ENCODE measurements at regions not wholly inside any gene's neighbourhood (a gene's known extent, or its start where the extent isn't known, plus 50 kb on each side); places are given as distances from the start of the nearest gene placed in this dataset.

DNA sequence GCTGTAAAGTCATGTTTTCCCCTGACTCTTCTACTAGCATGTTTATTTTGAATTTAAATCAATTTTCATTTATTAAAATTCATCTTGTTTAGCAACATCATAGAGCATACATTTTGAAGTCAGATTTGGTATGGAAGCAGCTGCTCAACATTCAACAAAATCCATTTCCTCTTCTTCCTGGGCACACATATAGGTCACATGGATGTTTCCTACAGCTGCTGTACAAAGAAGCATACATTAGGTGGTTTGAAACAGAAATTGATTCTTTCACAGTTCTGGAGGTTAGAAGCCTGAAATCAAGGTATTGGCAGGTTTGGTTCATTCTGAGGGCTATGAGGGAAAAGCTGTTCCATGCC lies 495.2 kb downstream of the RFPL4B start:
- no peaks in the 10 kb centered on the region for H3K27me3 ChIP-seq
- no peak overlapping the region for H3K4me3 ChIP-seq
- H3K27ac ChIP-seq, result no peak overlapping the region
- DNase-seq (no peak), ATAC-seq (no peak)
- intact Hi-C loops (cut with DNase I), result no loop called here
- peaks cover 0 to 6% (median 0%) of the 10 kb centered on the region in 11 donors for H3K9me3 ChIP-seq
- TF ChIP-seq, protein P1, sequence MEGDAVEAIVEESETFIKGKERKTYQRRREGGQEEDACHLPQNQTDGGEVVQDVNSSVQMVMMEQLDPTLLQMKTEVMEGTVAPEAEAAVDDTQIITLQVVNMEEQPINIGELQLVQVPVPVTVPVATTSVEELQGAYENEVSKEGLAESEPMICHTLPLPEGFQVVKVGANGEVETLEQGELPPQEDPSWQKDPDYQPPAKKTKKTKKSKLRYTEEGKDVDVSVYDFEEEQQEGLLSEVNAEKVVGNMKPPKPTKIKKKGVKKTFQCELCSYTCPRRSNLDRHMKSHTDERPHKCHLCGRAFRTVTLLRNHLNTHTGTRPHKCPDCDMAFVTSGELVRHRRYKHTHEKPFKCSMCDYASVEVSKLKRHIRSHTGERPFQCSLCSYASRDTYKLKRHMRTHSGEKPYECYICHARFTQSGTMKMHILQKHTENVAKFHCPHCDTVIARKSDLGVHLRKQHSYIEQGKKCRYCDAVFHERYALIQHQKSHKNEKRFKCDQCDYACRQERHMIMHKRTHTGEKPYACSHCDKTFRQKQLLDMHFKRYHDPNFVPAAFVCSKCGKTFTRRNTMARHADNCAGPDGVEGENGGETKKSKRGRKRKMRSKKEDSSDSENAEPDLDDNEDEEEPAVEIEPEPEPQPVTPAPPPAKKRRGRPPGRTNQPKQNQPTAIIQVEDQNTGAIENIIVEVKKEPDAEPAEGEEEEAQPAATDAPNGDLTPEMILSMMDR (IDR thresholded peaks at IDR 0.05), result no peak
- H3K36me3 ChIP-seq, result no peaks in the 10 kb centered on the region
- H3K4me1 ChIP-seq, result no peaks in the 10 kb centered on the region

DNA sequence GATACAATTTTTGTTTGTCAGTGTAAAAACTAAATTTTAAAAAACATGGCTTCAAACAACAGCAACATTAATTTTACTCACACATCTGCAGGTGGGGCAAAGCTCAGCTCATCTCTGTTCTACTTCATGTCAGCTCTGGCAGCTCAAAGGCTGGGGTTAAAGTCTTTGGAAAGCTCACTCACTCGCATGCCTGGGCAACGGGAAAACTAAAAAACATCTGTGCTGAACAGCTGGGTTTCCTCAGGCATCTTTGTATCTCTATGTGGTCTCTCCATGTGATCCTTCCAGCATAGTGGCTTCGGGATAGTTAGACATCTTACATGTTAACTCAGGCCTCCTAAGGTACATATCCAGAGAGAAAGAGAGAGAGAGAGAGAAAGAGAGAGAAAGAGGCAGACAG lies 499.6 kb downstream of the RFPL4B start:
- intact Hi-C loops (cut with DNase I), result no loop called here
- Histone ChIP-seq H3K4me1 (no peaks in the 10 kb centered on the region), H3K4me3 (no peak overlapping the region), H3K9me3 (peaks cover 0 to 6% (median 0%) of the 10 kb centered on the region in 11 donors), H3K27ac (no peak overlapping the region), H3K27me3 (no peaks in the 10 kb centered on the region), H3K36me3 (no peaks in the 10 kb centered on the region)
- ATAC-seq (peak in 1 of 8 donors; percentile 27), DNase-seq (peak in 1 of 2 donors; percentile 5)
- 51 to 62% methylated on average over 3 of the region's 3 CpGs for WGBS, 2 donors
- TF ChIP-seq, protein P1 (IDR thresholded peaks at IDR 0.05), result no peak

DNA sequence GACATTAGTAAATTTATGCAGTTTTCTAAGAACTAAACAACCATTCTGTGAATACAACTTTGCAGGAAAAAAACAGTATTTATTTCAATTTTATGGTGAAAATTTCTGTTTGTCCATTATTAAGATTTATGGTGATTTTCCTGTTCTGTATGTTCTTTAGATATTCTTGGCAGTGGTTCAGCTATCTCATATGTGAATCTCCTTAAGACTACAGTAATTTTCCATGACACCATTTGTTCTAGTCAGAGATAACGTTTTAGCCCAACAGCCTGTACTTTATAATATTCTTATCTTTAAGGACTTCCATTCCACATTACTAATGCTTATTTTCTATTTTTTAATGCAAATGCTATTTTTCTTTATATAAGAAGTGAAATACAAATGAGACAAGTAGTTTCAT lies 504.0 kb downstream of the RFPL4B start:
- H3K27ac ChIP-seq, result no peak overlapping the region
- H3K36me3 ChIP-seq, result no peaks in the 10 kb centered on the region
- 18 to 20% methylated on average over 1 of the region's 1 CpG for WGBS, 2 donors
- H3K4me3 ChIP-seq, result no peak overlapping the region
- H3K4me1 ChIP-seq, result no peaks in the 10 kb centered on the region
- no peaks in the 10 kb centered on the region for H3K9me3 ChIP-seq
- no peak for DNase-seq
- ATAC-seq, result no peak
- TF ChIP-seq, protein P1 (IDR thresholded peaks at IDR 0.05), result no peak
- intact Hi-C loops (cut with DNase I), result no loop called here
- no peaks in the 10 kb centered on the region for H3K27me3 ChIP-seq

DNA sequence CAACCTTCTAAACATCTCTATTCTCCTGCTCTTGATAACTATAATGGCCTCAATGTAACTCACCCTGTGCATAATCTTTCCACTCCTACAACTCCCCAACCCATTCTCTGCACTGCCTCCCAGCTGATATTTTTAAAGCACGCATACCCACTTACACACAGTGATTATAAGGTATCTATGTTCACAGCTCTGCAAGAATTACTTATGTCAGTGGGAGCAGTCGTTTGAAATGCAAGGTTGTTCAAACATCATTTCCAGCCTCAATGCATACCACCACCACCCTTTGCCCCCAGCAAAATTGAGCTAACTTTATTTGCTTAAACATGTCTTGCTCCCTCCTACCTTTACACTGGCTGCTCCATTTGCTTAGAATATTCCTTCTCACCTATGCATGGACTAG lies 506.0 kb downstream of the RFPL4B start:
- ATAC-seq (no peak), DNase-seq (no peak)
- Histone ChIP-seq H3K27me3 (no peaks in the 10 kb centered on the region), H3K4me1 (no peaks in the 10 kb centered on the region), H3K9me3 (no peaks in the 10 kb centered on the region), H3K4me3 (no peak overlapping the region), H3K27ac (no peak overlapping the region), H3K36me3 (no peaks in the 10 kb centered on the region)
- TF ChIP-seq, protein P1 (IDR thresholded peaks at IDR 0.05), result no peak
- 77 to 80% methylated on average over 2 of the region's 2 CpGs for WGBS, 2 donors
- intact Hi-C loops (cut with DNase I), result no loop called here

DNA sequence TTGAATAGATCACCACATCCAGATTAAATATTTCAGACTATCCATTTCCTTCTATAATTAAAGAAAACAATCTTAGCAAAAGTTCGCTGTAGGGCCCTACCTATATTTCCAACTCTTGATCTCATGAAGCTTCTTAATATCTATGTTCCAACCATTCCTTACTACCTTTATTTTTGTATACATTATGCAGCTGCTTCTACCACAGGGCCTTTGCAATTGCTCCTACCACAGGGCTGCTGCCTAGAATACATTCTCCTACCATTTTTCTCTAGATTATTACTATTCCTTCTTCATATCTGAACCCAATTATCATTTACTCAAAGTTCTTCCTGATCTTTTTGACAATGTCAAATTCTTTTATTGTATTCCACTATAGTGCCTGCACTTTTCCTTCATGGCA lies 516.6 kb downstream of the RFPL4B start:
- 49 to 100% methylated on average over 1 of the region's 1 CpG for WGBS, 2 donors
- no peak overlapping the region for H3K27ac ChIP-seq
- H3K27me3 ChIP-seq, result no peaks in the 10 kb centered on the region
- H3K4me1 ChIP-seq, result no peaks in the 10 kb centered on the region
- intact Hi-C loops (cut with DNase I), result loop anchor here in 1 of 10 donors (10.0 kb wide), 1 partner anchor 531 kb away; no protein-coding TSS in a partner anchor
- DNase-seq (no peak), ATAC-seq (no peak)
- H3K9me3 ChIP-seq, result peaks cover 0 to 8% (median 0%) of the 10 kb centered on the region in 11 donors
- TF ChIP-seq, protein P1 (IDR thresholded peaks at IDR 0.05), result no peak
- no peak overlapping the region for H3K4me3 ChIP-seq
- no peaks in the 10 kb centered on the region for H3K36me3 ChIP-seq
